Hepatocyte (in vitro differentiated cells): ENCODE measurements at regions not wholly inside any gene's neighbourhood (a gene's known extent, or its start where the extent isn't known, plus 50 kb on each side); places are given as distances from the start of the nearest gene placed in this dataset.
A peak's percentile ranks its signal among the peaks of the same experiment; 100 is the strongest.

Experiments
- DNase-seq: peaks from one replicate; pipeline ENCODE4 v3.0.0-alpha.2; 2016; ENCODE audit warnings: low spot score
- H2AFZ ChIP-seq: fragments of 200-600 bp; sonication (generic); 2 replicates; pipeline ENCODE4 v1.6.0; 2016; ENCODE audit warnings: antibody characterized with exemption, mild to moderate bottlenecking
- H3K27ac ChIP-seq: fragments of 200-600 bp; sonication (generic); 2 replicates; pipeline ENCODE4 v1.5.1; 2016; ENCODE audit warnings: mild to moderate bottlenecking
- H3K27me3 ChIP-seq: fragments of 200-600 bp; sonication (generic); 2 replicates; pipeline ENCODE4 v1.6.1; 2016
- H3K36me3 ChIP-seq: fragments of 200-600 bp; sonication (generic); replicated peaks from 2 replicates; pipeline ENCODE4 v1.5.1; 2016; ENCODE audit warnings: low read depth; ENCODE audit not compliant: insufficient read depth
- H3K4me1 ChIP-seq: fragments of 200-600 bp; sonication (generic); 2 replicates; pipeline ENCODE4 v1.5.1; 2016; ENCODE audit warnings: mild to moderate bottlenecking, moderate library complexity; ENCODE audit not compliant: insufficient read depth
- H3K4me2 ChIP-seq: fragments of 200-600 bp; sonication (generic); 2 replicates; pipeline ENCODE4 v1.6.0; 2016
- H3K4me3 ChIP-seq: fragments of 200-600 bp; sonication (generic); 2 replicates; pipeline ENCODE4 v1.5.1; 2016; ENCODE audit warnings: mild to moderate bottlenecking
- H3K79me2 ChIP-seq: fragments of 200-600 bp; sonication (generic); 2 replicates; pipeline ENCODE4 v1.6.0; 2017; ENCODE audit warnings: mild to moderate bottlenecking
- H3K9me2 ChIP-seq: fragments of 200-600 bp; sonication (generic); replicated peaks from 2 replicates; pipeline ENCODE4 v1.6.0; 2017; ENCODE audit warnings: mild to moderate bottlenecking; ENCODE audit not compliant: insufficient read depth
- H3K9me3 ChIP-seq: fragments of 200-600 bp; sonication (generic); 2 replicates; pipeline ENCODE4 v1.5.1; 2016; ENCODE audit warnings: low read depth, mild to moderate bottlenecking
- H4K20me1 ChIP-seq: fragments of 200-600 bp; sonication (generic); 2 replicates; pipeline ENCODE4 v1.6.0; 2016; ENCODE audit warnings: mild to moderate bottlenecking; ENCODE audit not compliant: insufficient read depth, poor library complexity, severe bottlenecking
- EZH2 ChIP-seq: fragments of 200-600 bp; sonication (generic); IDR thresholded peaks from 2 replicates; pipeline ENCODE4 v1.6.1; 2016; ENCODE audit warnings: antibody characterized with exemption, mild to moderate bottlenecking, borderline replicate concordance
- EZH2phosphoT487 ChIP-seq: fragments of 200-600 bp; sonication (generic); IDR thresholded peaks from one replicate; pipeline ENCODE4 v1.6.1; 2018; ENCODE audit warnings: antibody characterized with exemption, mild to moderate bottlenecking, low read depth, moderate library complexity; ENCODE audit not compliant: unreplicated experiment, severe bottlenecking
- WGBS: methylation state at CpG from one replicate; pipeline ENCODE4 v1.1.6; 2016; ENCODE audit warnings: low lambda C conversion rate; ENCODE audit errors: missing lambda C conversion rate; 5-methylcytosine and 5-hydroxymethylcytosine counted together
- TF ChIP-seq, protein P1 (sequence below): fragments of 200-600 bp; sonication (generic); IDR thresholded peaks from 2 replicates; pipeline ENCODE4 v1.5.1; 2016; ENCODE audit warnings: antibody characterized with exemption, mild to moderate bottlenecking; ENCODE audit not compliant: poor library complexity

DNA sequence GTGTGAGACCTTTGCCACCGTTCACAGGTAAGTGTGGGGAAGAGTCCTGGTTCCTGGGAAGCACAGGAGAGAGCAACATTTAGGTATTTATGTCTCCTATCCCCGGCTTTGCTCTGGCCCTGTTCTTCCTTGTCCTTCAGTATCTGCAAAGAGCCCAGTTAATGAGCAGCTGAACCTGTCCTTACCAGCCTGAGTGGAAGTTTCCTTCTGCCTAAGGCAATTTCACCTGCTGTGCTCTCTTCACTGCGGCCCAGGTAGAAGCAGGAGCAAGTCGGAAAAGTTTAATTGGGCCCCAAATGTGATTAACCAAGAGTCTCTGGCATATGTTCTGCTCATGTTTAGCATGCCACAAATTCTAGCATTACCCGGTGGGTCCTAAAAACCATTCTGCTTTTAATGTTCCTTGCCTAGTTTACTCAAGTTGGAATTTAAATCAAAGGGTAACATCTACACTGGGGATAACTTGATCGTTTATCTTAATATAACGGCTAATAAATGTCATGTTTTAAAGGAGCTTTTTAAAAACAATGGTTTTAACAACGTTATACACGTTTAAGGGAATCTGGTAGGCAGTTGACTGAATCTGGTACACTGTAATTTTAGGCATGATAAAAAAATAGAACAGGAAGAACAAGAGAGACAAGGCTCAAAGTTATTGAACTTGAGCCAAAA lies 817.1 kb downstream of the TYW1 start:
- no peaks in the 10 kb centered on the region for H4K20me1 ChIP-seq
- no peaks in the 10 kb centered on the region for H3K79me2 ChIP-seq
- H3K4me1 ChIP-seq, result no peaks in the 10 kb centered on the region
- no peaks in the 10 kb centered on the region for H3K36me3 ChIP-seq
- DNase-seq, result no peak
- H2AFZ ChIP-seq, result no peak overlapping the region
- no peak overlapping the region for H3K4me2 ChIP-seq
- no peaks in the 10 kb centered on the region for H3K9me2 ChIP-seq
- no peak for TF ChIP-seq EZH2
- TF ChIP-seq EZH2phosphoT487, result peak; percentile 90
- H3K27me3 ChIP-seq, result no peaks in the 10 kb centered on the region
- H3K9me3 ChIP-seq, result no peaks in the 10 kb centered on the region
- no peak overlapping the region for H3K4me3 ChIP-seq
- no peak overlapping the region for H3K27ac ChIP-seq
- 40% methylated on average over 9 of the region's 9 CpGs for WGBS

DNA sequence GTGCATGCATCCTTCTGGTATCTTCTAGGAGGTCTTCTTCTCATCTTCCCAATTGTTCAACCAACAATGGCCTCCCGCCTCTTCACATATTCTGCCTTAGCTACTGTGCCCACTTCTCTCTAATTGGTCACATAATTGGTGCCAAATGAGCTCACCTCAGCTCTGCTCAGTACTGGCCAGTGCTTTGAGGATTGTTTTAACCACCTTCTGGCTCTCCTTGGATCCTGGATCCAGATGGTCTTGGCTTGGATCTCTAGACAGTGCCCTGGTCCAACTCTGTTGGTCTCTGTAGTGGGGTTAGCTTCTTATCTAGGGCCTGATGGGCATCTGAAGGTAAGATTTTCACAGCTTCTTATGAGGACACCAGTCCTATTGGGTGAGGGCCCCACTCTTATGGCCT lies 820.8 kb downstream of the TYW1 start:
- Histone ChIP-seq H3K4me2 (no peak overlapping the region), H3K79me2 (no peaks in the 10 kb centered on the region), H3K9me3 (no peaks in the 10 kb centered on the region), H3K27me3 (no peaks in the 10 kb centered on the region), H3K4me1 (no peaks in the 10 kb centered on the region), H3K27ac (no peak overlapping the region), H4K20me1 (no peaks in the 10 kb centered on the region), H2AFZ (no peak overlapping the region), H3K9me2 (no peaks in the 10 kb centered on the region), H3K36me3 (no peaks in the 10 kb centered on the region), H3K4me3 (no peak overlapping the region)
- TF ChIP-seq EZH2 (no peak), EZH2phosphoT487 (no peak)
- TF ChIP-seq, protein P1, sequence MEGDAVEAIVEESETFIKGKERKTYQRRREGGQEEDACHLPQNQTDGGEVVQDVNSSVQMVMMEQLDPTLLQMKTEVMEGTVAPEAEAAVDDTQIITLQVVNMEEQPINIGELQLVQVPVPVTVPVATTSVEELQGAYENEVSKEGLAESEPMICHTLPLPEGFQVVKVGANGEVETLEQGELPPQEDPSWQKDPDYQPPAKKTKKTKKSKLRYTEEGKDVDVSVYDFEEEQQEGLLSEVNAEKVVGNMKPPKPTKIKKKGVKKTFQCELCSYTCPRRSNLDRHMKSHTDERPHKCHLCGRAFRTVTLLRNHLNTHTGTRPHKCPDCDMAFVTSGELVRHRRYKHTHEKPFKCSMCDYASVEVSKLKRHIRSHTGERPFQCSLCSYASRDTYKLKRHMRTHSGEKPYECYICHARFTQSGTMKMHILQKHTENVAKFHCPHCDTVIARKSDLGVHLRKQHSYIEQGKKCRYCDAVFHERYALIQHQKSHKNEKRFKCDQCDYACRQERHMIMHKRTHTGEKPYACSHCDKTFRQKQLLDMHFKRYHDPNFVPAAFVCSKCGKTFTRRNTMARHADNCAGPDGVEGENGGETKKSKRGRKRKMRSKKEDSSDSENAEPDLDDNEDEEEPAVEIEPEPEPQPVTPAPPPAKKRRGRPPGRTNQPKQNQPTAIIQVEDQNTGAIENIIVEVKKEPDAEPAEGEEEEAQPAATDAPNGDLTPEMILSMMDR, result no peak
- 90% methylated on average over 1 of the region's 1 CpG for WGBS
- DNase-seq, result no peak

DNA sequence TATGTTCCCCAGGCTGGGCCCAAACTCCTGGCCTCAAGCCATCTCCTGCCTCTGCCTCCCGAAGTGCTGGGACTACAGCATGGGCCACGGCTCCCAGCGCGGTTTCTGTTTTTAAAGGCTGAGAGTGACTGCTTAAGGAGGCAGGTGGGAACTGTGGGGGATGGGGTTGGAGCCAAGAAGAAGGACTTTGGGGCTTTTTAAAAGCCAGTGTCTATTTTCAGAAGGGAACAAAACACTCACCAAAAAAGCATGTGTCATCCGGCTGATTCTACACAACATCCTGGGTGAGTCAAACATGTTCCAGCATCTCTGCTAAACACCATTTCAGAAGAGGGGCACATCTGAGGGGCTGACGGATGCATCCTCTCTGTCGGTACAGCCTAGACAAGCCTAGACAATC lies 824.5 kb downstream of the TYW1 start:
- Histone ChIP-seq H3K79me2 (no peaks in the 10 kb centered on the region), H3K4me3 (no peak overlapping the region), H3K36me3 (no peaks in the 10 kb centered on the region), H3K4me2 (no peak overlapping the region), H3K9me2 (no peaks in the 10 kb centered on the region), H3K27me3 (no peaks in the 10 kb centered on the region), H2AFZ (no peak overlapping the region), H3K27ac (no peak overlapping the region), H3K9me3 (no peaks in the 10 kb centered on the region), H3K4me1 (no peaks in the 10 kb centered on the region), H4K20me1 (no peaks in the 10 kb centered on the region)
- DNase-seq, result no peak
- 86% methylated on average over 7 of the region's 7 CpGs for WGBS
- no peak for TF ChIP-seq EZH2phosphoT487

DNA sequence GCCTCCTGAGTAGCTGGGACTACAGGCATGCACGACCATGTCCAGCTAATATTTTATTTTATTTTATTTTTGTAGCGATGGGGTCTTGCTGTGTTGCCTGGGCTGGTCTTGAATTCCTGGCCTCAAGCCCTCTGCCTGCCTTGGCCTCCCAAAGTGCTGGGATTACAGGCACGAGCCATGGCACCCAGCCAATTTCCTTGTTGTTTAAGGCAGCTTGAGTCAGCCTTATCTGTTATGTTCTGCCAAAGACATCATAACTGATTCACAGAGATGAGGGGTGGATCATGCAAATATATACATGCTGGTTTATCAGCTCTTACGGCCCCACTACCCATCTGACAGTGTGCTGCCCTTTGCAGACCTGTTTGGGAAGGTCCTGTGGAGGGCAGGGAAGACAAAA lies 826.7 kb downstream of the TYW1 start:
- no peaks in the 10 kb centered on the region for H3K27me3 ChIP-seq
- no peaks in the 10 kb centered on the region for H4K20me1 ChIP-seq
- no peak overlapping the region for H2AFZ ChIP-seq
- H3K9me2 ChIP-seq, result no peaks in the 10 kb centered on the region
- no peaks in the 10 kb centered on the region for H3K36me3 ChIP-seq
- 72% methylated on average over 4 of the region's 4 CpGs for WGBS
- no peaks in the 10 kb centered on the region for H3K79me2 ChIP-seq
- TF ChIP-seq, protein P1, result no peak
- TF ChIP-seq EZH2phosphoT487, result no peak
- TF ChIP-seq EZH2, result no peak
- H3K4me3 ChIP-seq, result no peak overlapping the region
- H3K4me2 ChIP-seq, result no peak overlapping the region
- no peaks in the 10 kb centered on the region for H3K4me1 ChIP-seq
- H3K9me3 ChIP-seq, result no peaks in the 10 kb centered on the region
- peak; percentile 53 for DNase-seq
- no peak overlapping the region for H3K27ac ChIP-seq
